MCF 10A (cell line): ENCODE measurements at regions not wholly inside any gene's neighbourhood (a gene's known extent, or its start where the extent isn't known, plus 50 kb on each side); places are given as distances from the start of the nearest gene placed in this dataset.

Source experiments
- BruUV-seq: library from RNA; stranded (reverse); fragments of 400-500 nt; replicated peaks from 2 replicates; lab custom pipeline; 2021; lab: Mats Ljungman, UMichigan
- CTCF ChIA-PET: fragments of 300-600 bp; sonication (Branson Sonifier 250); formaldehyde crosslinking; extraction: SDS; loops from one replicate; lab custom pipeline; 2021; ENCODE audit warnings: antibody characterized with exemption, inconsistent platforms; lab: Yijun Ruan, JAX
- POLR2A ChIA-PET: fragments of 300-600, 350-650 bp; sonication (Branson Sonifier 250); formaldehyde crosslinking; extraction: SDS; loops from one replicate; lab custom pipeline; 2020; ENCODE audit warnings: antibody characterized with exemption, inconsistent platforms; lab: Yijun Ruan, JAX
- DNase-seq: peaks from one replicate; pipeline ENCODE4 v3.0.0-alpha.2; 2018; ENCODE audit not compliant: unreplicated experiment
- H3K27ac Mint-ChIP-seq: one replicate; pipeline ENCODE4 v1.8.0; 2022; ENCODE audit warnings: mild to moderate bottlenecking, low read depth, mixed read lengths; ENCODE audit not compliant: unreplicated experiment
- H3K27me3 Mint-ChIP-seq: one replicate; pipeline ENCODE4 v1.8.0; 2022; ENCODE audit warnings: mixed read lengths; ENCODE audit not compliant: insufficient read depth, unreplicated experiment
- H3K36me3 Mint-ChIP-seq: one replicate; pipeline ENCODE4 v1.8.0; 2022; ENCODE audit warnings: mild to moderate bottlenecking, moderate library complexity, mixed read lengths; ENCODE audit not compliant: insufficient read depth, unreplicated experiment
- H3K4me1 Mint-ChIP-seq: one replicate; pipeline ENCODE4 v1.8.0; 2022; ENCODE audit warnings: mixed read lengths; ENCODE audit not compliant: insufficient read depth, unreplicated experiment
- H3K4me3 Mint-ChIP-seq: one replicate; pipeline ENCODE4 v1.8.0; 2022; ENCODE audit warnings: mild to moderate bottlenecking, moderate library complexity, mixed read lengths; ENCODE audit not compliant: unreplicated experiment
- H3K9me3 Mint-ChIP-seq: one replicate; pipeline ENCODE4 v1.8.0; 2022; ENCODE audit warnings: mixed read lengths; ENCODE audit not compliant: unreplicated experiment
- CTCF ChIP-seq: fragments of 200-600 bp; IDR thresholded peaks from one replicate; pipeline ENCODE4 v1.8.0; 2022; ENCODE audit warnings: antibody characterized with exemption, mild to moderate bottlenecking; ENCODE audit not compliant: unreplicated experiment
- intact Hi-C: fragments of 100-400 bp; cut with micrococcal nuclease; formaldehyde crosslinking; loops from 2 replicates; pipeline ENCODE4 v1.14.1; 2022

- no peak for TF ChIP-seq CTCF
- H3K27ac Mint-ChIP-seq, result no peak overlapping the region
- H3K4me3 Mint-ChIP-seq, result no peak overlapping the region
- BruUV-seq, result no TSS peak
- no peaks in the 10 kb centered on the region for H3K36me3 Mint-ChIP-seq
- peaks cover 56% of the 10 kb centered on the region for H3K27me3 Mint-ChIP-seq
- DNase-seq, result no peak
- H3K4me1 Mint-ChIP-seq, result peaks cover 4% of the 10 kb centered on the region
- intact Hi-C loops, result no loop called here
- ChIA-PET CTCF (interaction anchor here (0.6 to 1.7 kb wide), 6 partner anchors 9 to 60 kb away, joined by 3 to 5 read pairs (median 4); no protein-coding TSS in a partner anchor), POLR2A (interaction anchor here (1.1 to 1.3 kb wide), 2 partner anchors 11 to 96 kb away, joined by 3 to 4 read pairs; no protein-coding TSS in a partner anchor)
- H3K9me3 Mint-ChIP-seq, result no peaks in the 10 kb centered on the region
Observed at GRCh38 chr20:58146081-58146745, 82.2 kb downstream of the ANKRD60 start.

- intact Hi-C loops, result no loop called here
- ChIA-PET POLR2A (no interaction called here), CTCF (interaction anchor here (0.6 to 1.7 kb wide), 6 partner anchors 13 to 491 kb away, joined by 3 to 4 read pairs (median 3); no protein-coding TSS in a partner anchor)
- no TSS peak for BruUV-seq
- no peak for DNase-seq
- TF ChIP-seq CTCF, result no peak
- H3K4me1 Mint-ChIP-seq, result peaks cover 4% of the 10 kb centered on the region
- no peaks in the 10 kb centered on the region for H3K9me3 Mint-ChIP-seq
- no peak overlapping the region for H3K4me3 Mint-ChIP-seq
- H3K27me3 Mint-ChIP-seq, result peaks cover 56% of the 10 kb centered on the region
- no peak overlapping the region for H3K27ac Mint-ChIP-seq
- H3K36me3 Mint-ChIP-seq, result no peaks in the 10 kb centered on the region
Observed at GRCh38 chr20:58145506-58146080, 82.9 kb downstream of the ANKRD60 start.

- H3K9me3 Mint-ChIP-seq, result no peaks in the 10 kb centered on the region
- no peak for TF ChIP-seq CTCF
- no peak overlapping the region for H3K4me3 Mint-ChIP-seq
- H3K27ac Mint-ChIP-seq, result no peak overlapping the region
- ChIA-PET POLR2A (interaction anchor here (0.6 to 1.0 kb wide), 2 partner anchors 12 to 92 kb away, joined by 3 to 6 read pairs; no protein-coding TSS in a partner anchor), CTCF (interaction anchor here (1.7 kb wide), 1 partner anchor 489 kb away, joined by 3 read pairs; no protein-coding TSS in a partner anchor)
- intact Hi-C loops, result no loop called here
- BruUV-seq, result no TSS peak
- peaks cover 49% of the 10 kb centered on the region for H3K27me3 Mint-ChIP-seq
- H3K4me1 Mint-ChIP-seq, result no peaks in the 10 kb centered on the region
- no peak for DNase-seq
- no peaks in the 10 kb centered on the region for H3K36me3 Mint-ChIP-seq
Observed at GRCh38 chr20:58144096-58144495, 84.4 kb downstream of the ANKRD60 start.

DNA sequence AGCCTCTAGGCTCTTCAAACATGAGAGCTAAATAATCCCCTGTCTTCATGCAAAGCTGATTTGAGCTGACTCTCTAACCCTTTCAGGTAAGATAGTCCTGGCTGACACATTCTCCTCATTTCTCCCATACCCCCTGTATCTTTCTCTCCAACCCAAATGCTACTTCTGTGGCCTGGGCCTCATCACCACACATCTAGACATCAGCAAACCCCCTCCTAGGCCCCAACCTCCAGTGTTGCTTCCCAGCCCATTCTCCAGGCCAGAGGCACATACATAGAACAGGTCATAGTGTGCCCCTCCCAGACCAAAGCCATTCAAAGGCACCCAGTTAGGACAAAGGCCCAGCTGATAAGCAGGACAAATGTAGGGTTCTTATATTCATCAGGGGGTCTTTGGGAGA lies 84.9 kb downstream of the ANKRD60 start:
- Mint-ChIP-seq H3K4me1 (no peaks in the 10 kb centered on the region), H3K36me3 (no peaks in the 10 kb centered on the region), H3K27me3 (peaks cover 43% of the 10 kb centered on the region), H3K27ac (no peak overlapping the region), H3K9me3 (no peaks in the 10 kb centered on the region), H3K4me3 (no peak overlapping the region)
- ChIA-PET POLR2A (interaction anchor here (0.6 to 1.0 kb wide), 2 partner anchors 12 to 91 kb away, joined by 3 to 6 read pairs; no protein-coding TSS in a partner anchor), CTCF (interaction anchor here (0.6 to 1.7 kb wide), 2 partner anchors 488 to 507 kb away, joined by 3 read pairs; no protein-coding TSS in a partner anchor)
- no peak for TF ChIP-seq CTCF
- no peak for DNase-seq
- intact Hi-C loops, result no loop called here
- BruUV-seq, result no TSS peak
